ENCODE measurements at regions not wholly inside any gene's neighbourhood (a gene's known extent, or its start where the extent isn't known, plus 50 kb on each side); places are given as distances from the start of the nearest gene placed in this dataset.
A peak's percentile ranks its signal among the peaks of the same experiment; 100 is the strongest.
"Not testable (repeated sequence)": the region's sequence is repeated elsewhere in the genome, so short reads cannot be mapped to it uniquely, and the experiment has no call there.

GRCh38 chr20:52003415-52003814, 188.2 kb downstream of the ZFP64 start:
- H3K9me3 Mint-ChIP-seq (ENCODE audit: low read depth, unreplicated experiment) = no peaks in the 10 kb centered on the region
- intact Hi-C loops (cut with micrococcal nuclease; ENCODE audit: unreplicated experiment) = no loop called here
- no TSS peak for BruUV-seq (replicated peaks)
- no peaks in the 10 kb centered on the region for H3K36me3 Mint-ChIP-seq (ENCODE audit: insufficient read depth, unreplicated experiment)
- no peak for TF ChIP-seq CTCF (IDR thresholded peaks at IDR 0.05; ENCODE audit: unreplicated experiment)
- CTCF ChIA-PET = no interaction called here
- H3K4me1 Mint-ChIP-seq (ENCODE audit: low read depth, unreplicated experiment) = no peaks in the 10 kb centered on the region
- DNase-seq = no peak
- H3K27me3 Mint-ChIP-seq (ENCODE audit: unreplicated experiment) = no peaks in the 10 kb centered on the region
- no peak overlapping the region for H3K27ac Mint-ChIP-seq (ENCODE audit: unreplicated experiment)
- H3K4me3 Mint-ChIP-seq (ENCODE audit: low read depth, unreplicated experiment) = no peak overlapping the region

DNA sequence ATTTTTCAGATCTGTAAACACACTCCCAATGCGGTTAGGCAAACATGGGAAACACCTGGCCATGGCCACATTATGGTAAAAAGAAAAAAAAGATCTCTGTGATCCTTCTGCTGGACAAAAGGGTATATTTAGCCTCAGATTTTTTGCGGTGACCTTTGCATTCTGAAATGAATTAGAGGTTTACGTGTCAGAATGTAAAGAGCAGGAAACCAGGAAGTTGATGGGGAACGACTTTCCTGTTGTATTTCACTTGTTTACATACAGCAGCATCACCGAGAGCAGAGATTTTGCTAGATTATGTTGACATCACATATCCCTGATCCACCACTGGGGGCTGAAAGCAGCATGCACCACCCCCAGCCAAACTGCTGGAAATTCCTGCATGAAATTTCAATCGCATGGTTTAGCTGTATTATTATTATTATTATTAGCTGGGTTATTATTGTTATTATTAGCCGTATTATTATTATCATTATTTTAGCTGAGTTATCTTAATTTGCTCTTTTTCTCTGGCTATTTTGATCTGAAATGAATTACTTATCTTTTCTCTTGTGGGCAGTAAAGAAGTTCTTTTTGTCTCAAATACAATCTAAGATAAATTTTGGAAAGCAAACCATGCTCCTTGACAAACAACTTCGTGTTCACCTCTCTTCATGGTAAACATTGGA, 189.4 kb downstream of the ZFP64 start:
- H3K9me3 Mint-ChIP-seq (ENCODE audit: low read depth, unreplicated experiment) = no peaks in the 10 kb centered on the region
- no TSS peak for BruUV-seq (replicated peaks)
- no peak overlapping the region for H3K27ac Mint-ChIP-seq (ENCODE audit: unreplicated experiment)
- peak; percentile 33 for DNase-seq
- H3K27me3 Mint-ChIP-seq (ENCODE audit: unreplicated experiment) = no peaks in the 10 kb centered on the region
- H3K4me1 Mint-ChIP-seq (ENCODE audit: low read depth, unreplicated experiment) = no peaks in the 10 kb centered on the region
- H3K4me3 Mint-ChIP-seq (ENCODE audit: low read depth, unreplicated experiment) = no peak overlapping the region
- H3K36me3 Mint-ChIP-seq (ENCODE audit: insufficient read depth, unreplicated experiment) = no peaks in the 10 kb centered on the region
- intact Hi-C loops (cut with micrococcal nuclease; ENCODE audit: unreplicated experiment) = no loop called here
- CTCF ChIA-PET = no interaction called here
- no peak for TF ChIP-seq CTCF (IDR thresholded peaks at IDR 0.05; ENCODE audit: unreplicated experiment)

- not testable (repeated sequence) for DNase-seq; H3K27ac Mint-ChIP-seq (ENCODE audit: unreplicated experiment); BruUV-seq (replicated peaks)
Observed at GRCh38 chr20:51997281-51997936, 194.2 kb downstream of the ZFP64 start.

DNA sequence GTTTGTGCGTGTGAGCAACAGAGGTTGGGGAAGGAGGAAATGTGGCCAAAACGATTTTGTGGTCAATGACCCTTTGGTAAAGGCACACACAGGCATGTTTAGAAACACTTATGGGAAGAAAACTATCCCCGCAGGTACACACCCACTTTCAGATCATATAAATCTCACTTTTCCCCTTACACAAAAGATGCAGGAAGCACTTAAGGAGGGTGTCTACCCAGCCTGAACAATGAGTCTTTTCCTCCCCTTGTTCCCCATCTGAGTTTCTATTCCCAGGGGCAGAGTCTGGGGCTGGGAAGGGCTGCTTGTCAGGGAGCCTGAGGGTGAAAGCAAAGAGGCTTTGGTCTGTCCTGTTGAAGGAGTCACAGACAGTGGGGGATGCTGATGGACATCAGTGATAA, 193.2 kb upstream of the SALL4 start:
- Mint-ChIP-seq H3K36me3 (ENCODE audit: insufficient read depth, unreplicated experiment) (no peaks in the 10 kb centered on the region), H3K4me3 (ENCODE audit: low read depth, unreplicated experiment) (no peak overlapping the region), H3K27me3 (ENCODE audit: unreplicated experiment) (no peaks in the 10 kb centered on the region), H3K4me1 (ENCODE audit: low read depth, unreplicated experiment) (peaks cover 13% of the 10 kb centered on the region), H3K9me3 (ENCODE audit: low read depth, unreplicated experiment) (no peaks in the 10 kb centered on the region), H3K27ac (ENCODE audit: unreplicated experiment) (no peak overlapping the region)
- CTCF ChIA-PET = interaction anchor here (0.6 to 0.7 kb wide), 3 partner anchors 9 to 634 kb away, joined by 3 to 4 read pairs (median 3); no protein-coding TSS in a partner anchor
- DNase-seq = no peak
- no TSS peak for BruUV-seq (replicated peaks)
- no peak for TF ChIP-seq CTCF (IDR thresholded peaks at IDR 0.05; ENCODE audit: unreplicated experiment)
- intact Hi-C loops (cut with micrococcal nuclease; ENCODE audit: unreplicated experiment) = no loop called here

More at GRCh38 chr20:51997281-51997936, 194.2 kb downstream of the ZFP64 start:
- H3K4me1 Mint-ChIP-seq (ENCODE audit: low read depth, unreplicated experiment) = peaks cover 13% of the 10 kb centered on the region
- CTCF ChIA-PET; H3K9me3 Mint-ChIP-seq (ENCODE audit: low read depth, unreplicated experiment); H3K36me3 Mint-ChIP-seq (ENCODE audit: insufficient read depth, unreplicated experiment); H3K4me3 Mint-ChIP-seq (ENCODE audit: low read depth, unreplicated experiment); H3K27me3 Mint-ChIP-seq (ENCODE audit: unreplicated experiment); intact Hi-C loops (cut with micrococcal nuclease; ENCODE audit: unreplicated experiment): not testable (repeated sequence)
